Lower leg skin (tissue), 4 donors: ENCODE measurements at regions not wholly inside any gene's neighbourhood (a gene's known extent, or its start where the extent isn't known, plus 50 kb on each side); places are given as distances from the start of the nearest gene placed in this dataset.

ENCODE experiments used
- DNase-seq, 2 donors: peaks; one replicate each; pipeline ENCODE4 v3.0.0-alpha.2; 2019; ENCODE audit warnings: low spot score in 2 of 2
- H3K4me3 ChIP-seq: fragments of 200-600 bp; sonication (generic); 2 replicates; pipeline ENCODE4 v1.5.1; 2017; ENCODE audit warnings: mild to moderate bottlenecking, low read depth; ENCODE audit not compliant: poor library complexity, severe bottlenecking
- CTCF ChIP-seq, 3 donors: fragments of 450-650 bp; IDR thresholded peaks; one replicate each; pipeline ENCODE4 v1.5.1; 2016; ENCODE audit warnings: antibody characterized with exemption in 3 of 3, mild to moderate bottlenecking in 3 of 3, moderate library complexity in 2 of 3
- POLR2A ChIP-seq, 2 donors: fragments of 450-650 bp; IDR thresholded peaks; one replicate each; pipeline ENCODE4 v1.6.1; 2016 to 2017; ENCODE audit warnings: antibody characterized with exemption in 2 of 2, mild to moderate bottlenecking in 1 of 2, moderate library complexity in 1 of 2
- WGBS, 2 donors: methylation state at CpG; one replicate each; pipeline ENCODE4 v1.1.5; 2018; 5-methylcytosine and 5-hydroxymethylcytosine counted together
- intact Hi-C: fragments of 100-400 bp; cut with DNase I; formaldehyde crosslinking; loops from one replicate; pipeline ENCODE4 v1.15.0; 2023; ENCODE audit warnings: low total_unique reads

- 80 to 87% methylated on average over 1 of the region's 1 CpG for WGBS, 2 donors
- TF ChIP-seq POLR2A (IDR thresholded peaks at IDR 0.05), result no peak
- TF ChIP-seq CTCF (IDR thresholded peaks at IDR 0.05), result no peak
These were observed 777.7 kb upstream of the ACVR2A start for GRCh38 chr2:147067136-147067535.

GRCh38 chr2:147062073-147062472, 782.8 kb upstream of the ACVR2A start:
- 0% methylated on average over 1 of the region's 1 CpG for WGBS, 2 donors
- H3K4me3 ChIP-seq, result no peak overlapping the region
- DNase-seq, result no peak
- TF ChIP-seq POLR2A (IDR thresholded peaks at IDR 0.05), result no peak
- TF ChIP-seq CTCF (IDR thresholded peaks at IDR 0.05), result no peak
- intact Hi-C loops, result no loop called here

More at GRCh38 chr2:147067136-147067535, 777.7 kb upstream of the ACVR2A start:
- DNase-seq, result no peak
- H3K4me3 ChIP-seq, result no peak overlapping the region
- intact Hi-C loops, result no loop called here

- DNase-seq, result no peak
- WGBS, 2 donors, result 94 to 96% methylated on average over 1 of the region's 1 CpG
- TF ChIP-seq CTCF (IDR thresholded peaks at IDR 0.05), result no peak
- TF ChIP-seq POLR2A (IDR thresholded peaks at IDR 0.05), result no peak
- intact Hi-C loops, result no loop called here
- H3K4me3 ChIP-seq, result no peak overlapping the region
These were observed 783.6 kb upstream of the ACVR2A start for GRCh38 chr2:147061269-147061668.

- DNase-seq, result no peak
- no peak overlapping the region for H3K4me3 ChIP-seq
- TF ChIP-seq POLR2A (IDR thresholded peaks at IDR 0.05) (no peak), CTCF (IDR thresholded peaks at IDR 0.05) (no peak)
- intact Hi-C loops, result no loop called here
- 81 to 84% methylated on average over 3 of the region's 3 CpGs for WGBS, 2 donors
These were observed 786.8 kb upstream of the ACVR2A start for GRCh38 chr2:147057892-147058490.

GRCh38 chr2:147051814-147052213, 793.0 kb upstream of the ACVR2A start:
- no peak overlapping the region for H3K4me3 ChIP-seq
- no peak for TF ChIP-seq POLR2A (IDR thresholded peaks at IDR 0.05)
- no peak for TF ChIP-seq CTCF (IDR thresholded peaks at IDR 0.05)
- intact Hi-C loops, result no loop called here
- WGBS, 2 donors, result 54 to 58% methylated on average over 3 of the region's 3 CpGs
- DNase-seq, result no peak

GRCh38 chr2:147051248-147051647, 793.6 kb upstream of the ACVR2A start:
- TF ChIP-seq CTCF (IDR thresholded peaks at IDR 0.05) (no peak), POLR2A (IDR thresholded peaks at IDR 0.05) (no peak)
- DNase-seq, result no peak
- intact Hi-C loops, result no loop called here
- H3K4me3 ChIP-seq, result no peak overlapping the region
